HepG2 (cell line): ENCODE measurements at regions not wholly inside any gene's neighbourhood (a gene's known extent, or its start where the extent isn't known, plus 50 kb on each side); places are given as distances from the start of the nearest gene placed in this dataset.

Experiments
- ATAC-seq: fragments of 200-7000 bp; cut with Tn5 transposase; 3 replicates; pipeline ENCODE4 v1.9.1; 2020; ENCODE audit warnings: mild to moderate bottlenecking, moderate library complexity
- BruUV-seq: library from RNA; stranded (reverse); fragments of 400-500 nt; replicated peaks from 2 replicates; lab custom pipeline; 2021; lab: Mats Ljungman, UMichigan
- CTCF ChIA-PET: fragments of 300-600 bp; formaldehyde crosslinking; extraction: SDS; loops from one replicate; lab custom pipeline; 2021; ENCODE audit warnings: low total read pairs, inconsistent platforms, low intra/inter-chr PET ratio; lab: Yijun Ruan, JAX
- POLR2A ChIA-PET: fragments of 350-600 bp; sonication (Branson Sonifier 250); formaldehyde crosslinking; loops from one replicate; lab custom pipeline; 2020; ENCODE audit warnings: antibody characterized with exemption, inconsistent platforms; lab: Yijun Ruan, JAX
- DNase-seq: peaks from one replicate; pipeline ENCODE4 v3.0.0-alpha.2; 2015; ENCODE audit warnings: low spot score
- FAIRE-seq: peaks from 3 replicates; lab custom pipeline; 2011; peaks lifted over from hg19 to GRCh38; lab: Jason Lieb, UNC
- H2AFZ ChIP-seq: one replicate; pipeline ENCODE4 v1.6.1; 2011; ENCODE audit warnings: low read length, inconsistent platforms
- H3K27ac ChIP-seq: fragments of 300-600 bp; 3 replicates; pipeline ENCODE4 v1.8.0; 2011; ENCODE audit warnings: mixed run types, mild to moderate bottlenecking, mixed read lengths, low read length, inconsistent platforms; ENCODE audit not compliant: insufficient read depth; ENCODE audit errors: extremely low read length
- H3K27me3 ChIP-seq, 2 experiments: fragments of 200-600 bp in 1 of 2; 2 replicates in 1 of 2; 3 replicates in 1 of 2; pipeline versions ENCODE4 v1.6.0 to v1.8.0; 2011; ENCODE audit warnings: low read length in 2 of 2, mild to moderate bottlenecking in 2 of 2, moderate library complexity in 2 of 2, inconsistent platforms in 1 of 2; ENCODE audit not compliant: insufficient read depth in 2 of 2, control insufficient read depth in 1 of 2
- H3K36me3 ChIP-seq, 2 experiments: fragments of 200-600 bp in 1 of 2; replicated peaks in 1 of 2; 2 replicates in 1 of 2; 3 replicates in 1 of 2; pipeline versions ENCODE4 v1.5.1 to v1.8.0; 2011; ENCODE audit warnings: low read length in 2 of 2, inconsistent platforms in 1 of 2; ENCODE audit not compliant: insufficient read depth in 2 of 2, control insufficient read depth in 1 of 2
- H3K4me1 ChIP-seq: 2 replicates; pipeline ENCODE4 v1.5.1; 2012; ENCODE audit warnings: low read length, inconsistent platforms; ENCODE audit not compliant: insufficient read depth
- H3K4me2 ChIP-seq: 2 replicates; pipeline ENCODE4 v1.6.0; 2011; ENCODE audit warnings: low read depth, low read length, inconsistent platforms
- H3K4me3 ChIP-seq, 3 experiments: fragments of 200-600 bp in 1 of 3; sonication (generic), shearing (Covaris generic) in 1 of 3; replicated peaks in 1 of 3; 2 replicates each; pipeline ENCODE4 v1.5.1; 2011 to 2016; ENCODE audit warnings: low read length in 3 of 3, inconsistent platforms in 2 of 3, low read depth in 2 of 3, mild to moderate bottlenecking in 2 of 3, control low read depth in 1 of 3, mixed read lengths in 1 of 3; ENCODE audit not compliant: insufficient read depth in 1 of 3
- H3K79me2 ChIP-seq: one replicate; pipeline ENCODE4 v1.6.1; 2011; ENCODE audit warnings: low read length, inconsistent platforms; ENCODE audit not compliant: insufficient read depth
- H3K9ac ChIP-seq: 2 replicates; pipeline ENCODE4 v1.6.0; 2011; ENCODE audit warnings: mild to moderate bottlenecking, low read depth, low read length, inconsistent platforms; ENCODE audit not compliant: insufficient read depth
- H3K9me3 ChIP-seq: 2 replicates; pipeline ENCODE4 v1.5.1; 2012; ENCODE audit warnings: mild to moderate bottlenecking, low read length
- H4K20me1 ChIP-seq: 2 replicates; pipeline ENCODE4 v1.6.0; 2011; ENCODE audit warnings: inconsistent platforms, mild to moderate bottlenecking, low read length, moderate library complexity; ENCODE audit not compliant: insufficient read depth
- BATF2 ChIP-seq: sonication (generic); formaldehyde crosslinking; IDR thresholded peaks from 2 replicates; pipeline ENCODE4 v1.8.0; 2022; ENCODE audit warnings: mild to moderate bottlenecking, missing genetic modification reagents, moderate library complexity
- CREM ChIP-seq, 2 experiments: sonication (generic) in 1 of 2; formaldehyde crosslinking in 1 of 2; IDR thresholded peaks; 2 replicates each; pipeline versions ENCODE4 v1.4.0 to v1.6.1; 2016 to 2020; ENCODE audit warnings: antibody characterized with exemption in 1 of 2, mild to moderate bottlenecking in 1 of 2, missing genetic modification reagents in 1 of 2
- ESRRA ChIP-seq: sonication (generic); formaldehyde crosslinking; IDR thresholded peaks from 2 replicates; pipeline ENCODE4 v1.5.1; 2020; ENCODE audit warnings: mild to moderate bottlenecking, low read depth, missing genetic modification reagents
- HHEX ChIP-seq: IDR thresholded peaks from 2 replicates; pipeline ENCODE4 v1.6.1; 2016; ENCODE audit warnings: control low read depth
- HNRNPH1 ChIP-seq: fragments of 200-400 bp; formaldehyde crosslinking; optimal IDR thresholded peaks from 2 replicates; pipeline ENCODE3; 2017; ENCODE audit warnings: mild to moderate bottlenecking, low read depth, low read length
- JUNB ChIP-seq: sonication (generic); formaldehyde crosslinking; IDR thresholded peaks from 2 replicates; pipeline ENCODE4 v1.8.0; 2022; ENCODE audit warnings: missing genetic modification reagents, mild to moderate bottlenecking, borderline replicate concordance
- KDM2A ChIP-seq: sonication (generic); formaldehyde crosslinking; IDR thresholded peaks from 2 replicates; pipeline ENCODE4 v1.4.0; 2020; ENCODE audit warnings: low read depth, missing genetic modification reagents, borderline replicate concordance
- KLF11 ChIP-seq: IDR thresholded peaks from 2 replicates; pipeline ENCODE4 v1.6.1; 2016; ENCODE audit warnings: missing compliant biosample characterization
- PCBP2 ChIP-seq: fragments of 200-400 bp; formaldehyde crosslinking; optimal IDR thresholded peaks from 2 replicates; pipeline ENCODE3; 2018; ENCODE audit warnings: low read length, low read depth; ENCODE audit not compliant: poor library complexity, severe bottlenecking
- PLRG1 ChIP-seq: fragments of 450-650 bp; conservative IDR thresholded peaks from 2 replicates; pipeline ENCODE4 v1.6.1; 2016
- SIN3B ChIP-seq: fragments of 150-350 bp; IDR thresholded peaks from 2 replicates; pipeline ENCODE4 v1.6.1; 2014; ENCODE audit warnings: low read length
- SP1 ChIP-seq, 2 experiments: fragments of 450-650 bp in 1 of 2; sonication (generic) in 1 of 2; formaldehyde crosslinking in 1 of 2; IDR thresholded peaks; 2 replicates each; pipeline versions ENCODE4 v1.4.0 to v1.6.1; 2016 to 2020; ENCODE audit warnings: missing genetic modification reagents in 1 of 2
- TCF7L2 ChIP-seq: IDR thresholded peaks from 2 replicates; pipeline ENCODE4 v1.6.1; 2011; ENCODE audit warnings: mild to moderate bottlenecking, low read depth, low read length, moderate library complexity
- TEAD3 ChIP-seq: optimal IDR thresholded peaks from 2 replicates; pipeline ENCODE3; 2016; ENCODE audit warnings: borderline replicate concordance
- WIZ ChIP-seq: sonication (generic); formaldehyde crosslinking; IDR thresholded peaks from 2 replicates; pipeline ENCODE4 v1.5.1; 2020; ENCODE audit warnings: mild to moderate bottlenecking, missing genetic modification reagents
- ZBTB1 ChIP-seq: sonication (generic); formaldehyde crosslinking; IDR thresholded peaks from 2 replicates; pipeline ENCODE4 v1.4.0; 2020; ENCODE audit warnings: missing genetic modification reagents, borderline replicate concordance
- ZEB1 ChIP-seq: IDR thresholded peaks from 2 replicates; pipeline ENCODE4 v1.6.1; 2012; ENCODE audit warnings: mild to moderate bottlenecking, low read depth, inconsistent platforms; ENCODE audit not compliant: insufficient replicate concordance
- ZNF383 ChIP-seq: sonication (generic); formaldehyde crosslinking; IDR thresholded peaks from 2 replicates; pipeline ENCODE4 v1.4.0; 2020; ENCODE audit warnings: missing genetic modification reagents, mild to moderate bottlenecking, borderline replicate concordance
- ZNF430 ChIP-seq: sonication (generic); formaldehyde crosslinking; IDR thresholded peaks from 2 replicates; pipeline ENCODE4 v1.9.0; 2021; ENCODE audit warnings: mild to moderate bottlenecking, missing genetic modification reagents
- ZNF441 ChIP-seq: sonication (generic); formaldehyde crosslinking; IDR thresholded peaks from 2 replicates; pipeline ENCODE4 v1.7.0; 2021; ENCODE audit warnings: missing genetic modification reagents, borderline replicate concordance
- ZNF577 ChIP-seq: sonication (generic); formaldehyde crosslinking; IDR thresholded peaks from 2 replicates; pipeline ENCODE4 v1.4.0; 2020; ENCODE audit warnings: mild to moderate bottlenecking, low read depth, missing genetic modification reagents, borderline replicate concordance
- ZNF724P ChIP-seq: sonication (generic); formaldehyde crosslinking; IDR thresholded peaks from 2 replicates; pipeline ENCODE4 v1.8.0; 2022; ENCODE audit warnings: missing genetic modification reagents, borderline replicate concordance
- ZNF75D ChIP-seq: sonication (generic); formaldehyde crosslinking; IDR thresholded peaks from 2 replicates; pipeline ENCODE4 v1.8.1; 2023; ENCODE audit warnings: missing genetic modification reagents, mild to moderate bottlenecking, borderline replicate concordance
- ZNF776 ChIP-seq: sonication (generic); formaldehyde crosslinking; IDR thresholded peaks from 2 replicates; pipeline ENCODE4 v1.4.0; 2020; ENCODE audit warnings: mild to moderate bottlenecking, missing genetic modification reagents
- WGBS: methylation state at CpG from one replicate; pipeline ENCODE4 v1.1.6; 2017; ENCODE audit warnings: low lambda C conversion rate; 5-methylcytosine and 5-hydroxymethylcytosine counted together
- in situ Hi-C: cut with HindIII; loops from 2 replicates; pipeline ENCODE4 v1.10.0; 2017; ENCODE audit warnings: low pct_unique_long_range_greater_than_20kb; ENCODE audit not compliant: extremely low pct_ligation_motif_present
- intact Hi-C: fragments of 100-400 bp; cut with micrococcal nuclease; formaldehyde crosslinking; loops from one replicate; pipeline ENCODE4 v1.10.0; 2022; ENCODE audit not compliant: unreplicated experiment

- no peaks in the 10 kb centered on the region for H4K20me1 ChIP-seq
- H3K27ac ChIP-seq, result no peak overlapping the region
- FAIRE-seq, result no peak
- BruUV-seq, result no TSS peak
- DNase-seq, result no peak
- intact Hi-C loops (no loop called here), in situ Hi-C loops (no loop called here)
- H3K36me3 ChIP-seq, result no peaks in the 10 kb centered on the region
- no peak overlapping the region for H3K4me2 ChIP-seq
- WGBS, result 1% methylated on average over 1 of the region's 1 CpG
- H3K9ac ChIP-seq, result no peak overlapping the region
- POLR2A ChIA-PET, result no interaction called here
- H3K4me3 ChIP-seq, result no peak overlapping the region
- H3K9me3 ChIP-seq, result no peaks in the 10 kb centered on the region; the same call in 1 of the 2 replicates
- H2AFZ ChIP-seq, result no peak overlapping the region
- no peak for TF ChIP-seq WIZ (CRISPR knock-in tag)
- no peak for TF ChIP-seq KLF11
- TF ChIP-seq KDM2A, result no peak
- no peak for TF ChIP-seq ZNF724P
- TF ChIP-seq ZNF776, result no peak
- TF ChIP-seq ZNF75D (CRISPR knock-in tag), result no peak
- TF ChIP-seq ZBTB1 (CRISPR knock-in tag), result no peak
- no peak for TF ChIP-seq ZEB1
- TF ChIP-seq, all 625 proteins: peak for 0
- H3K4me1 ChIP-seq, result no peaks in the 10 kb centered on the region
- CTCF ChIA-PET, result no interaction called here
- ATAC-seq, result no peak
- H3K79me2 ChIP-seq, result no peaks in the 10 kb centered on the region
- no peaks in the 10 kb centered on the region for H3K27me3 ChIP-seq
These were observed 700.6 kb upstream of the ZEB2 start for GRCh38 chr2:145220496-145220895.

GRCh38 chr2:145207884-145208283 lies 688.0 kb upstream of the ZEB2 start:
- in situ Hi-C loops, result no loop called here
- Histone ChIP-seq H3K36me3 (no peaks in the 10 kb centered on the region), H4K20me1 (no peaks in the 10 kb centered on the region), H3K27ac (no peak overlapping the region), H3K4me1 (0 out of 2 replicates have a peak, but pooled peaks cover 2% of the 10 kb centered on the region), H3K79me2 (no peaks in the 10 kb centered on the region), H3K27me3 (no peaks in the 10 kb centered on the region), H3K4me2 (no peak overlapping the region), H3K9me3 (no peaks in the 10 kb centered on the region), H2AFZ (no peak overlapping the region), H3K9ac (no peak overlapping the region), H3K4me3 (no peak overlapping the region)
- ChIA-PET CTCF (no interaction called here), POLR2A (no interaction called here)
- BruUV-seq, result no TSS peak
- no peak for FAIRE-seq
- whole genome bisulfite sequencing, result 17% methylated on average over 1 of the region's 1 CpG
- intact Hi-C loops, result no loop called here
- DNase-seq, result no peak
- no peak for ATAC-seq
- TF ChIP-seq ZNF441 (CRISPR knock-in tag) (no peak), TEAD3 (CRISPR knock-in tag) (no peak), HHEX (CRISPR knock-in tag) (no peak), PCBP2 (no peak), JUNB (CRISPR knock-in tag) (no peak), CREM (IDR thresholded peaks at IDR 0.05) (no peak), CREM (CRISPR knock-in tag; IDR thresholded peaks at IDR 0.05) (no peak), HNRNPH1 (no peak), TCF7L2 (no peak), PLRG1 (no peak), ZNF577 (CRISPR knock-in tag) (no peak), ZNF383 (CRISPR knock-in tag) (no peak), SP1 (IDR thresholded peaks at IDR 0.05) (no peak), SP1 (CRISPR knock-in tag; IDR thresholded peaks at IDR 0.05) (no peak), BATF2 (no peak), SIN3B (no peak), ESRRA (CRISPR knock-in tag) (no peak), ZNF430 (CRISPR knock-in tag) (no peak)
